Activated CD4-positive, alpha-beta T cell treated with anti-CD3 and anti-CD28 coated beads, Interleukin-10, Interleukin-2, amounts not matched to agents 100 ng/mL and 50 ng/mL, durations not matched to agents 16 hours and 8 hours (primary cell): ENCODE measurements at regions not wholly inside any gene's neighbourhood (a gene's known extent, or its start where the extent isn't known, plus 50 kb on each side); places are given as distances from the start of the nearest gene placed in this dataset.

Source experiments
- DNase-seq: peaks from one replicate; pipeline ENCODE4 v3.0.0-alpha.2; 2020

GRCh38 chr10:59098387-59098786 is 78.1 kb upstream of the PHYHIPL start:
- no peak for DNase-seq

- no peak for DNase-seq
These were observed 77.5 kb upstream of the PHYHIPL start for GRCh38 chr10:59098831-59099452.

- DNase-seq, result no peak
These were observed 77.0 kb upstream of the PHYHIPL start for GRCh38 chr10:59099481-59099880.

DNA sequence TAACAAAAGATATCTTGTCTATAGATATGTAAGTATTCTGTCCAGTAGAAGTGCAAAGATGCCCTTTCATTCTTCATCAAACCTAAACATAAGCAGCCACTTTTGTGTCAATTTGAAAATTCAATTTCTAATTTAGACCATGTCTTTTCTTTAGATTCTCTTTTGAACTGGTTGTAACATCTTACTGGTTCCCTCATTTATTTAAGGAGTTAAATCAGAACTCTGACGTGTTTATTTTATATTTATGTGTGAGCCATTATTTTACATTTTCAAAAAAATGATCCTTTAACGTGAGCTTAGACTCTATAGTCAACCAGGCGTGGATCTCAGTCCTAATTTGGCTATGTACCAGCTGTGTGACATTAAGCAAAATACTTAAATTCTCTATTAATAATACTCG is 74.0 kb upstream of the PHYHIPL start:
- no peak for DNase-seq

- no peak for DNase-seq
These were observed 72.3 kb upstream of the PHYHIPL start for GRCh38 chr10:59104186-59104585.

DNA sequence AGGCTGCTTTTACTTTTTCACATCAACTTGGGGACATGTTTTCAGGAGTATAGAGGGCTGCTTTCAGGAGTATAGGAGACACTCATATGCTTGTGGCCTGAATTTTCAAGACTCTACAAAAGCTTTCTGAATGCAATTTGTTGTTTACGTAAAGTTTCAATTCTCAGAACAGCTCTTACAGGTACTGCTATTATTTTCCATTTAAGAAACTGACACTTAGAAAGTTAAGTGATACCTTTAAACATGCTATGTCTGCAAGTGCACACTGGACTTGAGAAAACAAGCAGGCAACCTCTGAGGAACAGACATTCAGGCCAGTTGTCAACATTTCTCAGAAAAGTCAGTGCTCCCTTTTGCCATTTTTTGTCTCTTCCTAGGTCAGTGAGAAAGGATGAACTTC is 70.0 kb upstream of the PHYHIPL start:
- DNase-seq, result no peak

GRCh38 chr10:59107147-59107546 is 69.3 kb upstream of the PHYHIPL start:
- DNase-seq, result no peak

GRCh38 chr10:59108296-59108870 is 68.1 kb upstream of the PHYHIPL start:
- no peak for DNase-seq

- no peak for DNase-seq
These were observed 67.6 kb upstream of the PHYHIPL start for GRCh38 chr10:59108886-59109288.

DNA sequence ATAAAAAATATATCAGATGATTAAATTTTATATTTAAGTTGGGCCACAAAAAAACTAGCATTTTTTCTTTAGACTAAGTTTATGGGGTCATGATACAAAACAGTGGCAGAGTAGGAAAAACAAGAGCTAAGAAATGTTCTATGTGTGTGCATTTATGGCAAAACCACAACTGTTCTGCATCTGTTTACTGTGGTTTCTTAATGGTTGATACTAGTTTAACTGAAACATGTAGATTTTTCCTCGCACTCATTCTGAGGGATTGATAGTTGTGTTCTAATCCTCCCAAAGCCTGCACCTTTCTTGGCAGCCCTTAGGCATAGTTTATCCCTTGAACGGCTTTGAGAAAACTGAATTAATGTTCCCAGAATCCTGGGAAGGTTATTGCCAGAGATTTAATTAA is 66.6 kb upstream of the PHYHIPL start:
- no peak for DNase-seq

GRCh38 chr10:59124187-59124586 is 52.3 kb upstream of the PHYHIPL start:
- DNase-seq, result no peak

- DNase-seq, result no peak
These were observed 50.8 kb upstream of the PHYHIPL start for GRCh38 chr10:59125666-59126065.

- no peak for DNase-seq
These were observed 50.2 kb upstream of the PHYHIPL start for GRCh38 chr10:59126261-59126660.
